ENCODE measurements at regions not wholly inside any gene's neighbourhood (a gene's known extent, or its start where the extent isn't known, plus 50 kb on each side); places are given as distances from the start of the nearest gene placed in this dataset.

- TF ChIP-seq EZH2 (IDR thresholded peaks at IDR 0.05; ENCODE audit: low read depth) = no peak
- no peak for TF ChIP-seq CTCF (conservative IDR thresholded peaks at IDR 0.05)
- intact Hi-C loops (cut with micrococcal nuclease; ENCODE audit: unreplicated experiment) = no loop called here
- no TSS peak for BruUV-seq (replicated peaks)
- Histone ChIP-seq H3K9me3 (ENCODE audit: insufficient read depth, low read depth) (no peaks in the 10 kb centered on the region), H3K4me3 (no peak overlapping the region), H3K79me2 (ENCODE audit: low read depth) (no peaks in the 10 kb centered on the region), H3K9me2 (ENCODE audit: insufficient read depth) (no peaks in the 10 kb centered on the region), H3K27ac (no peak overlapping the region), H3K27me3 (ENCODE audit: insufficient read depth, low read depth) (no peaks in the 10 kb centered on the region), H2AFZ (no peak overlapping the region), H3K36me3 (ENCODE audit: low read depth) (no peaks in the 10 kb centered on the region; the same call in 1 of the 2 replicates), H3K4me1 (replicated peaks; ENCODE audit: insufficient read depth) (no peaks in the 10 kb centered on the region), H3F3A (ENCODE audit: insufficient read depth, low read depth) (no peaks in the 10 kb centered on the region), H3K4me2 (no peak overlapping the region), H4K20me1 (ENCODE audit: insufficient read depth) (no peaks in the 10 kb centered on the region)
- CTCF ChIA-PET = no interaction called here
- no peak for DNase-seq
- POLR2A ChIA-PET (ENCODE audit: unreplicated experiment) = no interaction called here
These were observed 86.7 kb downstream of the KATNIP start for GRCh38 chr16:27636453-27637240.

GRCh38 chr16:27638833-27639560 is 89.1 kb downstream of the KATNIP start:
- Histone ChIP-seq H3K4me2 (no peak overlapping the region), H3K27ac (no peak overlapping the region), H2AFZ (no peak overlapping the region), H3K4me3 (no peak overlapping the region), H3K79me2 (ENCODE audit: low read depth) (no peaks in the 10 kb centered on the region), H4K20me1 (ENCODE audit: insufficient read depth) (no peaks in the 10 kb centered on the region), H3K9me3 (ENCODE audit: insufficient read depth, low read depth) (no peaks in the 10 kb centered on the region), H3F3A (ENCODE audit: insufficient read depth, low read depth) (no peaks in the 10 kb centered on the region), H3K36me3 (ENCODE audit: low read depth) (no peaks in the 10 kb centered on the region), H3K27me3 (ENCODE audit: insufficient read depth, low read depth) (no peaks in the 10 kb centered on the region), H3K4me1 (replicated peaks; ENCODE audit: insufficient read depth) (no peaks in the 10 kb centered on the region), H3K9me2 (ENCODE audit: insufficient read depth) (no peaks in the 10 kb centered on the region)
- intact Hi-C loops (cut with micrococcal nuclease; ENCODE audit: unreplicated experiment) = loop anchor here (2.0 kb wide), 2 partner anchors 228 to 432 kb away; no protein-coding TSS in a partner anchor
- ChIA-PET CTCF (interaction anchor here (0.6 to 1.5 kb wide), 3 partner anchors 432 to 907 kb away, joined by 3 to 8 read pairs (median 6); no protein-coding TSS in a partner anchor), POLR2A (ENCODE audit: unreplicated experiment) (interaction anchor here (0.7 kb wide), 1 partner anchor 89 kb away, joined by 4 read pairs; the partner anchor contains the start of gene GTF3C1)
- peak in 1 of 2 experiments; percentile 20 for DNase-seq
- TF ChIP-seq EZH2 (IDR thresholded peaks at IDR 0.05; ENCODE audit: low read depth) = no peak
- TF ChIP-seq CTCF (conservative IDR thresholded peaks at IDR 0.05) = no peak
- no TSS peak for BruUV-seq (replicated peaks)

- Histone ChIP-seq H4K20me1 (ENCODE audit: insufficient read depth) (no peaks in the 10 kb centered on the region), H3K4me2 (no peak overlapping the region), H3K27me3 (ENCODE audit: insufficient read depth, low read depth) (no peaks in the 10 kb centered on the region), H3K36me3 (ENCODE audit: low read depth) (no peaks in the 10 kb centered on the region), H3K4me3 (no peak overlapping the region), H3K9me2 (ENCODE audit: insufficient read depth) (no peaks in the 10 kb centered on the region), H3K4me1 (replicated peaks; ENCODE audit: insufficient read depth) (no peaks in the 10 kb centered on the region), H3K9me3 (ENCODE audit: insufficient read depth, low read depth) (no peaks in the 10 kb centered on the region), H3K27ac (no peak overlapping the region), H2AFZ (no peak overlapping the region), H3F3A (ENCODE audit: insufficient read depth, low read depth) (no peaks in the 10 kb centered on the region), H3K79me2 (ENCODE audit: low read depth) (no peaks in the 10 kb centered on the region)
- peak; percentile 78 for TF ChIP-seq CTCF (conservative IDR thresholded peaks at IDR 0.05)
- TF ChIP-seq EZH2 (IDR thresholded peaks at IDR 0.05; ENCODE audit: low read depth) = no peak
- BruUV-seq (replicated peaks) = no TSS peak
- intact Hi-C loops (cut with micrococcal nuclease; ENCODE audit: unreplicated experiment) = loop anchor here (2.0 kb wide), 2 partner anchors 227 to 431 kb away; no protein-coding TSS in a partner anchor
- ChIA-PET POLR2A (ENCODE audit: unreplicated experiment) (interaction anchor here (0.7 kb wide), 1 partner anchor 90 kb away, joined by 4 read pairs; the partner anchor contains the start of gene GTF3C1), CTCF (interaction anchor here (0.7 to 1.5 kb wide), 3 partner anchors 333 to 453 kb away, joined by 4 to 8 read pairs (median 6); no protein-coding TSS in a partner anchor)
- DNase-seq = peak in 1 of 2 experiments; percentile 23
These were observed 89.8 kb downstream of the KATNIP start for GRCh38 chr16:27639561-27640276.

Data from PC-9 (cell line).